GM10248 (cell line): ENCODE measurements at regions not wholly inside any gene's neighbourhood (a gene's known extent, or its start where the extent isn't known, plus 50 kb on each side); places are given as distances from the start of the nearest gene placed in this dataset.

Experiments
- CTCF ChIA-PET: fragments of 300-600 bp; sonication (Branson Sonifier 250); formaldehyde crosslinking; extraction: SDS; loops from one replicate; lab custom pipeline; 2021; ENCODE audit warnings: antibody characterized with exemption; lab: Yijun Ruan, JAX
- POLR2A ChIA-PET: fragments of 350-650 bp; sonication (Branson Sonifier 250); formaldehyde crosslinking; extraction: SDS; loops from one replicate; lab custom pipeline; 2020; ENCODE audit warnings: antibody characterized with exemption; lab: Yijun Ruan, JAX
- DNase-seq: peaks from one replicate; pipeline ENCODE4 v3.0.0; 2012; ENCODE audit errors: extremely low spot score
- CTCF ChIP-seq: IDR thresholded peaks from 2 replicates; pipeline ENCODE4 v1.5.1; 2012; ENCODE audit warnings: mild to moderate bottlenecking, low read depth; ENCODE audit errors: extremely low read depth, missing control alignments, control extremely low read depth

GRCh38 chr5:24183981-24184380 lies 460.8 kb downstream of the CDH10 start:
- DNase-seq = no peak
- ChIA-PET CTCF (no interaction called here), POLR2A (no interaction called here)
- TF ChIP-seq CTCF = no peak

- no peak for TF ChIP-seq CTCF
- CTCF ChIA-PET = interaction anchor here (1.0 kb wide), 2 partner anchors 10 to 12 kb away, joined by 3 read pairs; no protein-coding TSS in a partner anchor
- POLR2A ChIA-PET = no interaction called here
Measured at GRCh38 chr5:24188216-24188925, 456.4 kb downstream of the CDH10 start.

GRCh38 chr5:24196789-24197188 lies 448.0 kb downstream of the CDH10 start:
- no peak for DNase-seq

More at GRCh38 chr5:24188216-24188925, 456.4 kb downstream of the CDH10 start:
- no peak for DNase-seq

GRCh38 chr5:24208686-24209106 lies 436.1 kb downstream of the CDH10 start:
- TF ChIP-seq CTCF = no peak
- DNase-seq = no peak
- CTCF ChIA-PET = no interaction called here
- POLR2A ChIA-PET = no interaction called here

More at GRCh38 chr5:24196789-24197188, 448.0 kb downstream of the CDH10 start:
- POLR2A ChIA-PET = no interaction called here
- no peak for TF ChIP-seq CTCF
- CTCF ChIA-PET = no interaction called here

- no peak for DNase-seq
- TF ChIP-seq CTCF = no peak
- ChIA-PET POLR2A (no interaction called here), CTCF (interaction anchor here (1.3 kb wide), 1 partner anchor 12 kb away, joined by 4 read pairs; no protein-coding TSS in a partner anchor)
Measured at GRCh38 chr5:24215114-24215513, 429.7 kb downstream of the CDH10 start.

GRCh38 chr5:24222876-24223275 lies 421.9 kb downstream of the CDH10 start:
- CTCF ChIA-PET = no interaction called here
- no peak for TF ChIP-seq CTCF
- POLR2A ChIA-PET = no interaction called here
- no peak for DNase-seq
